ENCODE measurements at regions not wholly inside any gene's neighbourhood (a gene's known extent, or its start where the extent isn't known, plus 50 kb on each side); places are given as distances from the start of the nearest gene placed in this dataset.

- TF ChIP-seq CTCF (IDR thresholded peaks at IDR 0.05): no peak
- no peak for TF ChIP-seq EP300 (IDR thresholded peaks at IDR 0.05)
- no peak for TF ChIP-seq POLR2A (IDR thresholded peaks at IDR 0.05)
- TF ChIP-seq POLR2AphosphoS5 (IDR thresholded peaks at IDR 0.05): no peak
Measured at GRCh38 chr16:66162821-66163220, 203.7 kb upstream of the CDH5 start.
